HepG2 (cell line): ENCODE measurements at regions not wholly inside any gene's neighbourhood (a gene's known extent, or its start where the extent isn't known, plus 50 kb on each side); places are given as distances from the start of the nearest gene placed in this dataset.

Experiments
- BRD4 ChIP-seq: sonication (generic); formaldehyde crosslinking; IDR thresholded peaks from 2 replicates; pipeline ENCODE4 v1.4.0; 2020; ENCODE audit warnings: missing genetic modification reagents
- CC2D1A ChIP-seq: sonication (generic); formaldehyde crosslinking; IDR thresholded peaks from 2 replicates; pipeline ENCODE4 v1.8.1; 2023; ENCODE audit warnings: mild to moderate bottlenecking, missing genetic modification reagents
- CHCHD3 ChIP-seq: sonication (generic); formaldehyde crosslinking; IDR thresholded peaks from 2 replicates; pipeline ENCODE4 v1.8.0; 2022; ENCODE audit warnings: mild to moderate bottlenecking, missing genetic modification reagents, moderate library complexity
- ELF4 ChIP-seq: sonication (generic); formaldehyde crosslinking; IDR thresholded peaks from 2 replicates; pipeline ENCODE4 v1.5.0; 2020; ENCODE audit warnings: missing genetic modification reagents, mild to moderate bottlenecking, moderate library complexity, borderline replicate concordance
- ESRRA ChIP-seq: sonication (generic); formaldehyde crosslinking; IDR thresholded peaks from 2 replicates; pipeline ENCODE4 v1.5.1; 2020; ENCODE audit warnings: mild to moderate bottlenecking, low read depth, missing genetic modification reagents
- FOSL2 ChIP-seq: sonication (generic); formaldehyde crosslinking; IDR thresholded peaks from 2 replicates; pipeline ENCODE4 v1.4.0; 2020; ENCODE audit warnings: missing genetic modification reagents
- GLI4 ChIP-seq: sonication (generic); formaldehyde crosslinking; IDR thresholded peaks from 2 replicates; pipeline ENCODE4 v1.5.1; 2020; ENCODE audit warnings: missing genetic modification reagents, mild to moderate bottlenecking, moderate library complexity, borderline replicate concordance
- GTF3A ChIP-seq: sonication (generic); formaldehyde crosslinking; conservative IDR thresholded peaks from 2 replicates; pipeline ENCODE4 v1.4.0; 2020; ENCODE audit warnings: mild to moderate bottlenecking, missing genetic modification reagents
- HBP1 ChIP-seq: IDR thresholded peaks from 2 replicates; pipeline ENCODE4 v1.6.1; 2016; ENCODE audit warnings: low read depth, control low read depth
- HDAC2 ChIP-seq: sonication (generic); formaldehyde crosslinking; IDR thresholded peaks from 2 replicates; pipeline ENCODE4 v1.4.0; 2020; ENCODE audit warnings: missing genetic modification reagents
- HNF4A ChIP-seq: sonication (generic); formaldehyde crosslinking; IDR thresholded peaks from 2 replicates; pipeline ENCODE4 v1.4.0; 2020; ENCODE audit warnings: missing genetic modification reagents
- JARID2 ChIP-seq: sonication (generic); formaldehyde crosslinking; IDR thresholded peaks from 2 replicates; pipeline ENCODE4 v1.8.1; 2023; ENCODE audit warnings: missing genetic modification reagents, inconsistent platforms; ENCODE audit not compliant: insufficient replicate concordance
- KAT8 ChIP-seq: IDR thresholded peaks from 2 replicates; pipeline ENCODE4 v1.6.1; 2016; ENCODE audit warnings: missing genetic modification reagents, missing compliant biosample characterization
- MXD4 ChIP-seq: IDR thresholded peaks from 2 replicates; pipeline ENCODE4 v1.6.1; 2016; ENCODE audit warnings: mild to moderate bottlenecking, missing biosample characterization, missing genetic modification reagents
- NCOA5 ChIP-seq: sonication (generic); formaldehyde crosslinking; IDR thresholded peaks from 2 replicates; pipeline ENCODE4 v1.4.0; 2020; ENCODE audit warnings: missing genetic modification reagents
- NFKBIZ ChIP-seq: IDR thresholded peaks from 2 replicates; pipeline ENCODE4 v1.6.1; 2018; ENCODE audit warnings: missing genetic modification reagents, missing compliant biosample characterization
- SSRP1 ChIP-seq: IDR thresholded peaks from 2 replicates; pipeline ENCODE4 v1.6.1; 2016; ENCODE audit warnings: control low read depth
- SYNCRIP ChIP-seq: fragments of 200-400 bp; formaldehyde crosslinking; IDR thresholded peaks from 2 replicates; pipeline ENCODE4 v1.6.1; 2018; ENCODE audit warnings: mild to moderate bottlenecking, low read depth, low read length; ENCODE audit not compliant: insufficient read depth
- TEAD3 ChIP-seq: optimal IDR thresholded peaks from 2 replicates; pipeline ENCODE3; 2016; ENCODE audit warnings: borderline replicate concordance
- ZMAT3 ChIP-seq: sonication (generic); formaldehyde crosslinking; conservative IDR thresholded peaks from 2 replicates; pipeline ENCODE4 v1.7.0; 2021; ENCODE audit warnings: missing genetic modification reagents
- ZNF260 ChIP-seq: sonication (generic); formaldehyde crosslinking; IDR thresholded peaks from 2 replicates; pipeline ENCODE4 v1.4.0; 2020; ENCODE audit warnings: missing genetic modification reagents, low read depth, mild to moderate bottlenecking, borderline replicate concordance
- ZNF292 ChIP-seq: sonication (generic); formaldehyde crosslinking; IDR thresholded peaks from 2 replicates; pipeline ENCODE4 v1.8.1; 2022; ENCODE audit warnings: mild to moderate bottlenecking, low read depth, missing genetic modification reagents, borderline replicate concordance
- ZNF317 ChIP-seq: sonication (generic); formaldehyde crosslinking; IDR thresholded peaks from 2 replicates; pipeline ENCODE4 v1.5.0; 2020; ENCODE audit warnings: mild to moderate bottlenecking, missing genetic modification reagents
- ZNF350 ChIP-seq: sonication (generic); formaldehyde crosslinking; IDR thresholded peaks from 2 replicates; pipeline ENCODE4 v1.4.0; 2020; ENCODE audit warnings: mild to moderate bottlenecking, low read depth, missing genetic modification reagents, borderline replicate concordance
- ZNF510 ChIP-seq: sonication (generic); formaldehyde crosslinking; IDR thresholded peaks from 2 replicates; pipeline ENCODE4 v1.4.0; 2020; ENCODE audit warnings: low read depth, mild to moderate bottlenecking, missing genetic modification reagents
- ZNF615 ChIP-seq: sonication (generic); formaldehyde crosslinking; IDR thresholded peaks from 2 replicates; pipeline ENCODE4 v1.5.0; 2020; ENCODE audit warnings: mild to moderate bottlenecking, missing genetic modification reagents, borderline replicate concordance
- ZSCAN12 ChIP-seq: sonication (generic); formaldehyde crosslinking; IDR thresholded peaks from 2 replicates; pipeline ENCODE4 v1.9.0; 2021; ENCODE audit warnings: mild to moderate bottlenecking, missing genetic modification reagents
- TF ChIP-seq, protein P1 (sequence below): IDR thresholded peaks from 2 replicates; pipeline ENCODE4 v1.4.0; 2020; ENCODE audit warnings: mild to moderate bottlenecking, missing genetic modification reagents

GRCh38 chr20:50292591-50293283, 102.1 kb downstream of the CEBPB start (continued):
- TF ChIP-seq CHCHD3 (CRISPR knock-in tag), result no peak
- TF ChIP-seq ZNF317 (CRISPR knock-in tag), result peak; percentile 89
- TF ChIP-seq KAT8 (CRISPR knock-in tag), result peak; percentile 99
- peak; percentile 99 for TF ChIP-seq ZNF615 (CRISPR knock-in tag)
- no peak for TF ChIP-seq CC2D1A (CRISPR knock-in tag)
- no peak for TF ChIP-seq SYNCRIP
- peak; percentile 93 for TF ChIP-seq HDAC2 (CRISPR knock-in tag)
- peak; percentile 100 for TF ChIP-seq ZNF350 (CRISPR knock-in tag)
- TF ChIP-seq GTF3A (CRISPR knock-in tag), result peak; percentile 98
- no peak for TF ChIP-seq ZNF260 (CRISPR knock-in tag)
- peak; percentile 97 for TF ChIP-seq MXD4
- no peak for TF ChIP-seq NCOA5
- peak; percentile 95; the same call in 1 of the 2 replicates for TF ChIP-seq ELF4 (CRISPR knock-in tag)
- peak; percentile 98 for TF ChIP-seq HNF4A
- peak; percentile 89 for TF ChIP-seq BRD4 (CRISPR knock-in tag)
- TF ChIP-seq SSRP1 (CRISPR knock-in tag), result no peak; the same call in 1 of the 2 replicates
- no peak for TF ChIP-seq JARID2 (CRISPR knock-in tag)
- peak; percentile 72 for TF ChIP-seq ZMAT3 (CRISPR knock-in tag)
- peak; percentile 100 for TF ChIP-seq NFKBIZ (CRISPR knock-in tag)
- peak; percentile 97 for TF ChIP-seq ZSCAN12
- TF ChIP-seq ZNF510, result peak; percentile 99
- TF ChIP-seq ZNF292 (CRISPR knock-in tag), result peak; percentile 99
- peak; percentile 97 for TF ChIP-seq HBP1 (CRISPR knock-in tag)
- TF ChIP-seq, protein P1, sequence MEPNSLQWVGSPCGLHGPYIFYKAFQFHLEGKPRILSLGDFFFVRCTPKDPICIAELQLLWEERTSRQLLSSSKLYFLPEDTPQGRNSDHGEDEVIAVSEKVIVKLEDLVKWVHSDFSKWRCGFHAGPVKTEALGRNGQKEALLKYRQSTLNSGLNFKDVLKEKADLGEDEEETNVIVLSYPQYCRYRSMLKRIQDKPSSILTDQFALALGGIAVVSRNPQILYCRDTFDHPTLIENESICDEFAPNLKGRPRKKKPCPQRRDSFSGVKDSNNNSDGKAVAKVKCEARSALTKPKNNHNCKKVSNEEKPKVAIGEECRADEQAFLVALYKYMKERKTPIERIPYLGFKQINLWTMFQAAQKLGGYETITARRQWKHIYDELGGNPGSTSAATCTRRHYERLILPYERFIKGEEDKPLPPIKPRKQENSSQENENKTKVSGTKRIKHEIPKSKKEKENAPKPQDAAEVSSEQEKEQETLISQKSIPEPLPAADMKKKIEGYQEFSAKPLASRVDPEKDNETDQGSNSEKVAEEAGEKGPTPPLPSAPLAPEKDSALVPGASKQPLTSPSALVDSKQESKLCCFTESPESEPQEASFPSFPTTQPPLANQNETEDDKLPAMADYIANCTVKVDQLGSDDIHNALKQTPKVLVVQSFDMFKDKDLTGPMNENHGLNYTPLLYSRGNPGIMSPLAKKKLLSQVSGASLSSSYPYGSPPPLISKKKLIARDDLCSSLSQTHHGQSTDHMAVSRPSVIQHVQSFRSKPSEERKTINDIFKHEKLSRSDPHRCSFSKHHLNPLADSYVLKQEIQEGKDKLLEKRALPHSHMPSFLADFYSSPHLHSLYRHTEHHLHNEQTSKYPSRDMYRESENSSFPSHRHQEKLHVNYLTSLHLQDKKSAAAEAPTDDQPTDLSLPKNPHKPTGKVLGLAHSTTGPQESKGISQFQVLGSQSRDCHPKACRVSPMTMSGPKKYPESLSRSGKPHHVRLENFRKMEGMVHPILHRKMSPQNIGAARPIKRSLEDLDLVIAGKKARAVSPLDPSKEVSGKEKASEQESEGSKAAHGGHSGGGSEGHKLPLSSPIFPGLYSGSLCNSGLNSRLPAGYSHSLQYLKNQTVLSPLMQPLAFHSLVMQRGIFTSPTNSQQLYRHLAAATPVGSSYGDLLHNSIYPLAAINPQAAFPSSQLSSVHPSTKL (CRISPR knock-in tag), result peak; percentile 99
- peak; percentile 91 for TF ChIP-seq ESRRA (CRISPR knock-in tag)
- TF ChIP-seq FOSL2 (CRISPR knock-in tag), result peak; percentile 100
- TF ChIP-seq GLI4 (CRISPR knock-in tag), result peak; percentile 92; the same call in 1 of the 2 replicates
- peak; percentile 74 for TF ChIP-seq TEAD3 (CRISPR knock-in tag)
